T-helper 2 cell treated with Interferon-gamma antibody and Interleukin-4, amounts not matched to agents 5 μg/mL and 100 μg/mL, for 36 hours (primary cell): ENCODE measurements at regions not wholly inside any gene's neighbourhood (a gene's known extent, or its start where the extent isn't known, plus 50 kb on each side); places are given as distances from the start of the nearest gene placed in this dataset.

Source experiments
- DNase-seq: peaks from one replicate; pipeline ENCODE4 v3.0.0; 2021; ENCODE audit warnings: low spot score
- H3K27ac Mint-ChIP-seq: one replicate; pipeline ENCODE4 v1.8.0; 2021; ENCODE audit warnings: mild to moderate bottlenecking, mixed read lengths
- H3K27me3 Mint-ChIP-seq: one replicate; pipeline ENCODE4 v1.8.0; 2021; ENCODE audit warnings: low read depth, mixed read lengths
- H3K36me3 Mint-ChIP-seq: one replicate; pipeline ENCODE4 v1.8.0; 2021; ENCODE audit warnings: low read depth, mixed read lengths
- H3K4me1 Mint-ChIP-seq: one replicate; pipeline ENCODE4 v1.8.0; 2021; ENCODE audit warnings: low read depth, mixed read lengths
- H3K4me3 Mint-ChIP-seq: one replicate; pipeline ENCODE4 v1.8.0; 2022; ENCODE audit warnings: mild to moderate bottlenecking, moderate library complexity, mixed read lengths
- H3K9me3 Mint-ChIP-seq: one replicate; pipeline ENCODE4 v1.8.0; 2021; ENCODE audit warnings: mixed read lengths

DNA sequence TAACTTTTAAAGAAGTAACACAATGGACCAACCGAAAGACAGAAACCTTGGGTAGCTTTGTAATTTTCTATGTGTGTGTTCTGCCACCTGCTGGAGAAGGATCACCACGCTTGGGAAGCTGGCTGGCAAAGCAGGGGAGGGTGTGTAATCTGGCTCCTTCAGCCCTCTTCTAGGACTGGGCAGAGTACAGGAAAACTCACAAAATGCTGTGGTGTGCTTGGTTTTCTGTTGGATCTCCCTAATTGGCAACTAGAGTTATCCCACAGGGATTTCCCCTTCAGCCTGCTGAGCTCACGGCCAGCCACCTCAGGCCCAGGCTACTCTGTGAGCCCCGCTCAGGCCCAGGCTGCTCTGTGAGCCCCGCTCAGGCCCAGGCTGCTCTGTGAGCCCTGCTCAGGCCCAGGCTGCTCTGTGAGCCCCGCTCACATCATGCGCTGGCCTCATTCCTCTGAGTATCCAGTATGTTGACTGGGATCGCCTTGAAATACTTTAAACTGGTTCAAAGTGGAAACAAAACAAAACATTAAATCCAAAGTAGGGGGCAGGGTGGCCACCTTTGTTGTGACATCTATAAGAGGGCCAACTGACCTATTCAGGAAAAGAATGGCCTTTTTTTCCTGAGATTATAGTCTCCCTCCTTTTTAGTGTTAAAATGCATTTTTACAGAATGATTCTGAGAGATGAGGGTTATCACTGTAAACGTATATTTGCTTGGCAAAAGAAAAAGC, 52.0 kb upstream of the RNU6-8 start:
- peak; percentile 25 for DNase-seq
- Mint-ChIP-seq H3K4me3 (no peak overlapping the region), H3K36me3 (no peaks in the 10 kb centered on the region), H3K27ac (no peak overlapping the region), H3K9me3 (no peaks in the 10 kb centered on the region), H3K27me3 (no peaks in the 10 kb centered on the region), H3K4me1 (peaks cover 15% of the 10 kb centered on the region)

DNA sequence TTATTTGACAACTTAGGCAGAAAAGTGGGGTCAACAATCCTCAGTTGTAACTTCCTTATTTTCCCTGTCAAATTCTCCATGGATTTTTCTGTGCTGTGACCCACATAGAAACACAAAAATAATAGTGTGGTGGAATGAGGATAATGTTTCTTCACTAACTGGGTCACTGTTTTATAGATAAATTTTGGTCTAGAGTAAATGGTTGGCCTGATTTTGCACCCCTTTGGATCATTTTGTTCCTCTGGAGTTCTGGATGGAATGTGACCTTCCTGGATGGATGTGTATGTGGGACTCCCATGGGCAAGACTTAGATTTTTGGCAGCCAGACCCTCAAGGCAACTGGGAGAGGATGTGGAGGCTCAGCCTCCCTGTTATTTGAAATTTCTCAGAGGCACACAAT, 52.7 kb upstream of the RNU6-8 start:
- no peak for DNase-seq
- Mint-ChIP-seq H3K9me3 (no peaks in the 10 kb centered on the region), H3K27me3 (no peaks in the 10 kb centered on the region), H3K27ac (no peak overlapping the region), H3K4me3 (no peak overlapping the region), H3K4me1 (peaks cover 15% of the 10 kb centered on the region), H3K36me3 (no peaks in the 10 kb centered on the region)

DNA sequence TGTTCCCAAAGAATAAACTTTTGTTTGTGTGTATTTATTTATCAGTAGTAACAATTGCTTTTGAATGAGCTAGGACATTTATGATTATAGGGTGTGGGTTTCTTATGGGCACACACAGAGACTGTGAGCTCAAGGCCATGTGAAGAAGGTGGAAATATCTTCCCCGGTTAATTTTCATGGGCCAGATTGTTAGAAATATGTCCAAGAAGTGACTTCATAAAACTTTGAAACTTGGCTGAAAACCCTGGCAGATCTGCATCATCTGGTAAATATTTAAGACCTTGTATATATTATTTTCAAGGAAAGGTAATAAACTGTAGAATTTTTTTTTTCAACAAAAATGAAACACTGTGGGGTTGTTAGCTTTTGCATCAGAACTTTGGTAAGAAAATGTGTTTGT, 53.5 kb upstream of the RNU6-8 start:
- no peak overlapping the region for H3K27ac Mint-ChIP-seq
- no peaks in the 10 kb centered on the region for H3K9me3 Mint-ChIP-seq
- H3K27me3 Mint-ChIP-seq, result no peaks in the 10 kb centered on the region
- H3K4me1 Mint-ChIP-seq, result peaks cover 15% of the 10 kb centered on the region
- no peaks in the 10 kb centered on the region for H3K36me3 Mint-ChIP-seq
- DNase-seq, result no peak
- no peak overlapping the region for H3K4me3 Mint-ChIP-seq

- H3K4me3 Mint-ChIP-seq, result no peak overlapping the region
- H3K4me1 Mint-ChIP-seq, result peaks cover 15% of the 10 kb centered on the region
- no peak overlapping the region for H3K27ac Mint-ChIP-seq
- no peak for DNase-seq
- no peaks in the 10 kb centered on the region for H3K36me3 Mint-ChIP-seq
- H3K27me3 Mint-ChIP-seq, result no peaks in the 10 kb centered on the region
- peaks cover 11% of the 10 kb centered on the region for H3K9me3 Mint-ChIP-seq
Measured at GRCh38 chr14:32258336-32258993, 55.4 kb upstream of the RNU6-8 start.

DNA sequence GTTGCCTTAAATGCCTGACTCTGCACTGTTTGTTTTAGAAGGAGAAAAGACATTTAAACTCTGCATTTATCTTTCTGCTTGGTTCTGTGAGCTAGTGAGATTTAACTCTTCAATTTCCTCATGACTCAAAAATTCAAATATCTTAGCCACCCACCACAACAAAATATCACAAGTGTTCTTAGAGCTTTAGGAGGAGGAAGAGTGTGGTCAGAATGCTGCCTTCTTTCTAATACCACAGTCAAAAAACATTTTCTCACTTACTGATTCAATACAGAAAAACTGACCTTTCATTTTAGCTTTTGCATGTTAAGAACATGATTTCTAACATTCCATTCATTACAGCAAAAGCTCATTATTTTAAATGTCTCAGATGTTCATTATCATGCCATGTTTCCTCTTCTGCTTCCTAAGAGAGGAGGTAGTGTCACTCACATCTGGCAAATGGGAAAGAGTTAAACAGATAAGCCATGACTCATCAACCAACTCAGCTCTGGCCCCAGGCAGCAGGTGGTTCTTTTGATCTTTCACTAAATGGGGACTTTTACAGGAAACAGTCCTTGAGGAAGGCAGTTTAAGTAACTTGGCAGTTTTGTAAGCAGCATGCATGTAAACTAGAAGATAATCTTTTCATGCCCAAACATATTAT, 56.4 kb upstream of the RNU6-8 start:
- H3K4me3 Mint-ChIP-seq, result peak overlapping the region; percentile 14
- no peaks in the 10 kb centered on the region for H3K27me3 Mint-ChIP-seq
- peak; percentile 31 for DNase-seq
- no peaks in the 10 kb centered on the region for H3K36me3 Mint-ChIP-seq
- H3K4me1 Mint-ChIP-seq, result peaks cover 15% of the 10 kb centered on the region
- peaks cover 20% of the 10 kb centered on the region for H3K9me3 Mint-ChIP-seq
- peak overlapping the region; percentile 28 for H3K27ac Mint-ChIP-seq

DNA sequence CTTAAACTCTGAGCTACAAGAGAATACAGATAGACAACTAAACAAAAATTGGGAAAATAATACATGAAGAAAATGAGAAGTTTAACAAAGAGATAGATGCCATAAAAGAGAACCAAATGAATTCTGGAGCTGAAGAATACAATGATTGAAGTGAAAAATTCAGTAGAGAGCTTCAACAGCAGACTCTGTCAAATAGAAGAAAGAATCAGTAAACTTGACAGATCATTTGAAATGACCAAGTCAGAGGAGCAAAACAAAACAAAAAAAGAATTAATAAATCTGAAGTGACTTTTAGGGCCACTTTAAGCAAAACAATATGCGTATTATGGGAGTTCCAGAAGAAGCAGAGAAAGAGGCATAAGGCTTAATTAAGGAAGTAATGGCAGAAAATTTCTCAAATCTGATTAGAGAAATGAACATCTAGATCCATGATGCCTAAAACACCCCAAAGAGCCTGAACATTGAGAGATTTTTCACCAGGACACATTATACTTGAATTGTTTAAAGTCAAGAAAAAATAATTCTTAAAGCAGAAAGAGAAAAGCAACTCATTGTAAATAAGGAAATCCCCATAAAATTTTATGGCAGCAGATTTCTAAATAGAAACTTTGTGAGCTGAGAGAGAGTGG, 61.0 kb upstream of the RNU6-8 start:
- no peak for DNase-seq
- H3K4me3 Mint-ChIP-seq, result no peak overlapping the region
- no peaks in the 10 kb centered on the region for H3K27me3 Mint-ChIP-seq
- H3K4me1 Mint-ChIP-seq, result peaks cover 10% of the 10 kb centered on the region
- no peak overlapping the region for H3K27ac Mint-ChIP-seq
- peaks cover 34% of the 10 kb centered on the region for H3K9me3 Mint-ChIP-seq
- H3K36me3 Mint-ChIP-seq, result no peaks in the 10 kb centered on the region

DNA sequence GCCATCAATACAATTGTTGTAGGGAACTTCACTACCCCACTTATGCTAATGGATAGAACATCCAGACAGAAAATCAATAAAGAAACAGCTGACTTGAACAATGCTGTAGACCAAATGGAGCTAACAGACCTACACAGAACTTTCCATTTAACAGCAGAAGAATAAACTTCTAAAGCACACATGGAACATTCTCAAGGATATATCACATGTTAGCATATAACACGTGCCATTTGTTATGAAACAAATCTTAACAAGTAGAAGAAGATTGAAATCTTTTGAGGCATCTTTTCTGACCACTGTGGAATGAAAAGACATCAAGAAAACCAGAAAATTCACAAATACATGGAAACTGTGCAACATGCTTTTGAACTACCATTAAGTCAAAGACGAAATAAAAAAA, 62.5 kb upstream of the RNU6-8 start:
- no peak overlapping the region for H3K4me3 Mint-ChIP-seq
- no peaks in the 10 kb centered on the region for H3K36me3 Mint-ChIP-seq
- peaks cover 34% of the 10 kb centered on the region for H3K9me3 Mint-ChIP-seq
- H3K4me1 Mint-ChIP-seq, result no peaks in the 10 kb centered on the region
- no peak overlapping the region for H3K27ac Mint-ChIP-seq
- H3K27me3 Mint-ChIP-seq, result no peaks in the 10 kb centered on the region
- no peak for DNase-seq

DNA sequence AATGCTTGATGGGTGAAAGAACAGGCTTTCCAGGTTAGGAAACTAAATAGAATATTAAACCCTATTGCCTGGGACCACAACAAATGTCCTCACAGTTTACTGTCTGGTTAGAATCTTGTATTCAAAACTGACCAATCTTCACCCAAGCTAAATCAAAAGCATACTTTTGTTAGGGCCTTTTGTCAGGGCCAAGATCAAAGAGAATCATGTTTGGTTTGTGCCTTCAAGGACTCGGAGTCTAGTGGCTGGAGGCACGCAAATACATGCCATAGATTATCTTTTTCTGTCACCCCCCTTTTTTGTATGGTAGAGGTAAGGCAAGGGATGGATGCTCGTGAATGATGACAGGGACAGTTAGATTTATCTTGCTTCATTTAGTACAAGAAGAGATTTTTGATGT, 51.1 kb upstream of the AKAP6 start:
- Mint-ChIP-seq H3K4me1 (no peaks in the 10 kb centered on the region), H3K27ac (no peak overlapping the region), H3K4me3 (no peak overlapping the region), H3K27me3 (peaks cover 4% of the 10 kb centered on the region), H3K36me3 (no peaks in the 10 kb centered on the region), H3K9me3 (peaks cover 8% of the 10 kb centered on the region)
- no peak for DNase-seq
